IPS-20b (cell line): ENCODE measurements at regions not wholly inside any gene's neighbourhood (a gene's known extent, or its start where the extent isn't known, plus 50 kb on each side); places are given as distances from the start of the nearest gene placed in this dataset.

Experiments used
- H3K27ac ChIP-seq: one replicate; pipeline ENCODE4 v1.5.1; 2013; ENCODE audit warnings: low read length
- H3K27me3 ChIP-seq: 2 replicates; pipeline ENCODE4 v1.6.1; 2013; ENCODE audit warnings: mild to moderate bottlenecking, low read length, inconsistent platforms; ENCODE audit not compliant: insufficient read depth
- H3K36me3 ChIP-seq: 2 replicates; pipeline ENCODE4 v1.6.1; 2013; ENCODE audit warnings: low read depth, mild to moderate bottlenecking, inconsistent platforms, low read length, moderate library complexity; ENCODE audit not compliant: insufficient read depth
- H3K4me1 ChIP-seq: 2 replicates; pipeline ENCODE4 v1.6.1; 2013; ENCODE audit warnings: mild to moderate bottlenecking, control low read depth, inconsistent platforms, low read length, moderate library complexity; ENCODE audit not compliant: insufficient read depth
- H3K4me3 ChIP-seq: 2 replicates; pipeline ENCODE4 v1.5.1; 2013; ENCODE audit warnings: mild to moderate bottlenecking, low read length, inconsistent platforms
- H3K9ac ChIP-seq: 2 replicates; pipeline ENCODE4 v1.6.1; 2013; ENCODE audit warnings: low read depth, mild to moderate bottlenecking, inconsistent platforms, low read length, moderate library complexity
- H3K9me3 ChIP-seq: 2 replicates; pipeline ENCODE4 v1.6.1; 2013; ENCODE audit warnings: mild to moderate bottlenecking, low read depth, low read length, inconsistent platforms; ENCODE audit not compliant: insufficient read depth

- H3K4me1 ChIP-seq: no peaks in the 10 kb centered on the region
- peaks cover 48% of the 10 kb centered on the region for H3K27me3 ChIP-seq
- no peak overlapping the region for H3K27ac ChIP-seq
- H3K4me3 ChIP-seq: peak overlapping the region; percentile 56; the same call in 1 of the 2 replicates
- H3K9ac ChIP-seq: no peak overlapping the region
- H3K36me3 ChIP-seq: no peaks in the 10 kb centered on the region
- H3K9me3 ChIP-seq: no peaks in the 10 kb centered on the region
Measured at GRCh38 chr12:11499806-11500187, 104.4 kb upstream of the PRB2 start.

- Histone ChIP-seq H3K9me3 (no peaks in the 10 kb centered on the region), H3K9ac (no peak overlapping the region), H3K27ac (no peak overlapping the region), H3K36me3 (no peaks in the 10 kb centered on the region), H3K4me1 (no peaks in the 10 kb centered on the region), H3K27me3 (peaks cover 48% of the 10 kb centered on the region), H3K4me3 (peak overlapping the region; percentile 56; the same call in 1 of the 2 replicates)
Measured at GRCh38 chr12:11500188-11500860, 105.0 kb upstream of the PRB2 start.

- no peaks in the 10 kb centered on the region for H3K36me3 ChIP-seq
- peaks cover 48% of the 10 kb centered on the region for H3K27me3 ChIP-seq
- H3K4me1 ChIP-seq: no peaks in the 10 kb centered on the region
- no peak overlapping the region for H3K4me3 ChIP-seq
- H3K9me3 ChIP-seq: no peaks in the 10 kb centered on the region
- no peak overlapping the region for H3K27ac ChIP-seq
- H3K9ac ChIP-seq: no peak overlapping the region
Measured at GRCh38 chr12:11500861-11501230, 105.5 kb upstream of the PRB2 start.

GRCh38 chr12:11508699-11509098, 113.3 kb upstream of the PRB2 start:
- no peaks in the 10 kb centered on the region for H3K36me3 ChIP-seq
- no peak overlapping the region for H3K4me3 ChIP-seq
- no peak overlapping the region for H3K27ac ChIP-seq
- no peak overlapping the region for H3K9ac ChIP-seq
- no peaks in the 10 kb centered on the region for H3K9me3 ChIP-seq
- peaks cover 10% of the 10 kb centered on the region for H3K4me1 ChIP-seq
- H3K27me3 ChIP-seq: peaks cover under 1% of the 10 kb centered on the region; the same call in 1 of the 2 replicates

GRCh38 chr12:11509326-11509725, 114.0 kb upstream of the PRB2 start:
- peaks cover 10% of the 10 kb centered on the region for H3K4me1 ChIP-seq
- H3K27ac ChIP-seq: no peak overlapping the region
- no peaks in the 10 kb centered on the region; the same call in 1 of the 2 replicates for H3K27me3 ChIP-seq
- H3K4me3 ChIP-seq: no peak overlapping the region; the same call in 1 of the 2 replicates
- H3K9ac ChIP-seq: no peak overlapping the region
- no peaks in the 10 kb centered on the region for H3K36me3 ChIP-seq
- no peaks in the 10 kb centered on the region for H3K9me3 ChIP-seq

- H3K9me3 ChIP-seq: no peaks in the 10 kb centered on the region
- H3K27me3 ChIP-seq: no peaks in the 10 kb centered on the region
- no peak overlapping the region for H3K27ac ChIP-seq
- H3K4me3 ChIP-seq: no peak overlapping the region
- peaks cover 10% of the 10 kb centered on the region for H3K4me1 ChIP-seq
- no peaks in the 10 kb centered on the region for H3K36me3 ChIP-seq
- H3K9ac ChIP-seq: no peak overlapping the region
Measured at GRCh38 chr12:11510671-11511070, 115.3 kb upstream of the PRB2 start.

GRCh38 chr12:11513288-11513687, 117.9 kb upstream of the PRB2 start:
- H3K4me1 ChIP-seq: peaks cover 9% of the 10 kb centered on the region
- H3K9me3 ChIP-seq: no peaks in the 10 kb centered on the region
- no peak overlapping the region for H3K9ac ChIP-seq
- no peak overlapping the region for H3K27ac ChIP-seq
- H3K27me3 ChIP-seq: no peaks in the 10 kb centered on the region
- H3K4me3 ChIP-seq: no peak overlapping the region
- no peaks in the 10 kb centered on the region for H3K36me3 ChIP-seq

GRCh38 chr12:11517080-11517479, 121.7 kb upstream of the PRB2 start:
- H3K4me3 ChIP-seq: no peak overlapping the region
- no peak overlapping the region for H3K9ac ChIP-seq
- H3K27me3 ChIP-seq: no peaks in the 10 kb centered on the region
- H3K4me1 ChIP-seq: no peaks in the 10 kb centered on the region
- H3K36me3 ChIP-seq: no peaks in the 10 kb centered on the region
- no peaks in the 10 kb centered on the region for H3K9me3 ChIP-seq
- no peak overlapping the region for H3K27ac ChIP-seq

- Histone ChIP-seq H3K36me3 (no peaks in the 10 kb centered on the region), H3K9ac (no peak overlapping the region), H3K27me3 (no peaks in the 10 kb centered on the region), H3K4me3 (no peak overlapping the region), H3K27ac (no peak overlapping the region), H3K4me1 (no peaks in the 10 kb centered on the region), H3K9me3 (no peaks in the 10 kb centered on the region)
Measured at GRCh38 chr12:11524446-11524845, 125.0 kb upstream of the ETV6 start.

- Histone ChIP-seq H3K4me3 (no peak overlapping the region), H3K9me3 (no peaks in the 10 kb centered on the region), H3K9ac (no peak overlapping the region), H3K36me3 (no peaks in the 10 kb centered on the region), H3K27ac (no peak overlapping the region), H3K4me1 (no peaks in the 10 kb centered on the region), H3K27me3 (no peaks in the 10 kb centered on the region)
Measured at GRCh38 chr12:11534064-11534463, 115.4 kb upstream of the ETV6 start.

GRCh38 chr12:11535127-11535526, 114.3 kb upstream of the ETV6 start:
- Histone ChIP-seq H3K36me3 (no peaks in the 10 kb centered on the region), H3K4me1 (no peaks in the 10 kb centered on the region), H3K9ac (no peak overlapping the region), H3K27me3 (no peaks in the 10 kb centered on the region), H3K9me3 (no peaks in the 10 kb centered on the region), H3K4me3 (no peak overlapping the region), H3K27ac (no peak overlapping the region)

GRCh38 chr12:11539156-11539555, 110.3 kb upstream of the ETV6 start:
- Histone ChIP-seq H3K4me3 (no peak overlapping the region), H3K4me1 (no peaks in the 10 kb centered on the region), H3K27ac (no peak overlapping the region), H3K27me3 (no peaks in the 10 kb centered on the region), H3K36me3 (no peaks in the 10 kb centered on the region), H3K9me3 (no peaks in the 10 kb centered on the region), H3K9ac (no peak overlapping the region)
